ENCODE measurements at regions not wholly inside any gene's neighbourhood (a gene's known extent, or its start where the extent isn't known, plus 50 kb on each side); places are given as distances from the start of the nearest gene placed in this dataset.
"Not testable (repeated sequence)": the region's sequence is repeated elsewhere in the genome, so short reads cannot be mapped to it uniquely, and the experiment has no call there.

- Histone ChIP-seq H3K4me3 (ENCODE audit: insufficient read depth, low read depth, low read length) (no peak overlapping the region), H3K4me1 (ENCODE audit: control insufficient read depth, insufficient read depth, low read length) (no peaks in the 10 kb centered on the region), H3K27me3 (ENCODE audit: control insufficient read depth, insufficient read depth, low read length, poor library complexity, severe bottlenecking) (peaks cover 23% of the 10 kb centered on the region), H3K27ac (ENCODE audit: insufficient read depth, low read depth, low read length, poor library complexity, severe bottlenecking) (no peak overlapping the region), H3K36me3 (ENCODE audit: control insufficient read depth, insufficient read depth, low read length) (no peaks in the 10 kb centered on the region), H3K9me3 (ENCODE audit: control insufficient read depth, low read length) (no peaks in the 10 kb centered on the region)
- 90 to 91% methylated on average over 8 to 9 of the region's 9 CpGs for WGBS, 2 experiments
Measured at GRCh38 chr17:68097161-68097805, 61.7 kb downstream of the KPNA2 start.

- H3K27me3 ChIP-seq (ENCODE audit: control insufficient read depth, insufficient read depth, low read length, poor library complexity, severe bottlenecking) = peaks cover 38% of the 10 kb centered on the region
- not testable (repeated sequence) for H3K27ac ChIP-seq (ENCODE audit: insufficient read depth, low read depth, low read length, poor library complexity, severe bottlenecking); H3K4me1 ChIP-seq (ENCODE audit: control insufficient read depth, insufficient read depth, low read length); H3K9me3 ChIP-seq (ENCODE audit: control insufficient read depth, low read length); H3K36me3 ChIP-seq (ENCODE audit: control insufficient read depth, insufficient read depth, low read length); H3K4me3 ChIP-seq (ENCODE audit: insufficient read depth, low read depth, low read length)
- WGBS, 2 experiments = 96% methylated on average over 29 of the region's 29 CpGs
Measured at GRCh38 chr17:68099341-68099753, 63.8 kb downstream of the KPNA2 start.

- no peaks in the 10 kb centered on the region for H3K9me3 ChIP-seq (ENCODE audit: control insufficient read depth, low read length)
- H3K27me3 ChIP-seq (ENCODE audit: control insufficient read depth, insufficient read depth, low read length, poor library complexity, severe bottlenecking) = peaks cover 38% of the 10 kb centered on the region
- WGBS, 2 experiments = 91 to 94% methylated on average over 17 of the region's 17 CpGs
- H3K27ac ChIP-seq (ENCODE audit: insufficient read depth, low read depth, low read length, poor library complexity, severe bottlenecking) = no peak overlapping the region
- H3K4me1 ChIP-seq (ENCODE audit: control insufficient read depth, insufficient read depth, low read length) = no peaks in the 10 kb centered on the region
- H3K36me3 ChIP-seq (ENCODE audit: control insufficient read depth, insufficient read depth, low read length) = no peaks in the 10 kb centered on the region
- H3K4me3 ChIP-seq (ENCODE audit: insufficient read depth, low read depth, low read length) = no peak overlapping the region
Measured at GRCh38 chr17:68100000-68100641, 64.6 kb downstream of the KPNA2 start.

GRCh38 chr17:68101075-68101986 is 65.8 kb downstream of the KPNA2 start:
- peaks cover 38% of the 10 kb centered on the region for H3K27me3 ChIP-seq (ENCODE audit: control insufficient read depth, insufficient read depth, low read length, poor library complexity, severe bottlenecking)
- H3K36me3 ChIP-seq (ENCODE audit: control insufficient read depth, insufficient read depth, low read length) = no peaks in the 10 kb centered on the region
- peak overlapping the region; percentile 34 for H3K4me3 ChIP-seq (ENCODE audit: insufficient read depth, low read depth, low read length)
- no peaks in the 10 kb centered on the region for H3K9me3 ChIP-seq (ENCODE audit: control insufficient read depth, low read length)
- 6% methylated on average over 88 of the region's 88 CpGs for WGBS, 2 experiments
- no peak overlapping the region for H3K27ac ChIP-seq (ENCODE audit: insufficient read depth, low read depth, low read length, poor library complexity, severe bottlenecking)
- no peaks in the 10 kb centered on the region for H3K4me1 ChIP-seq (ENCODE audit: control insufficient read depth, insufficient read depth, low read length)

GRCh38 chr17:68101987-68102314 is 66.4 kb downstream of the KPNA2 start:
- no peak overlapping the region for H3K27ac ChIP-seq (ENCODE audit: insufficient read depth, low read depth, low read length, poor library complexity, severe bottlenecking)

GRCh38 chr17:68102318-68102758 is 66.8 kb downstream of the KPNA2 start:
- Histone ChIP-seq H3K4me3 (ENCODE audit: insufficient read depth, low read depth, low read length) (peak overlapping the region; percentile 34), H3K9me3 (ENCODE audit: control insufficient read depth, low read length) (no peaks in the 10 kb centered on the region), H3K4me1 (ENCODE audit: control insufficient read depth, insufficient read depth, low read length) (no peaks in the 10 kb centered on the region), H3K27me3 (ENCODE audit: control insufficient read depth, insufficient read depth, low read length, poor library complexity, severe bottlenecking) (peaks cover 38% of the 10 kb centered on the region), H3K36me3 (ENCODE audit: control insufficient read depth, insufficient read depth, low read length) (no peaks in the 10 kb centered on the region), H3K27ac (ENCODE audit: insufficient read depth, low read depth, low read length, poor library complexity, severe bottlenecking) (no peak overlapping the region)
- WGBS, 2 experiments = 14 to 16% methylated on average over 21 of the region's 21 CpGs

More at GRCh38 chr17:68101987-68102314, 66.4 kb downstream of the KPNA2 start:
- Histone ChIP-seq H3K9me3 (ENCODE audit: control insufficient read depth, low read length) (no peaks in the 10 kb centered on the region), H3K27me3 (ENCODE audit: control insufficient read depth, insufficient read depth, low read length, poor library complexity, severe bottlenecking) (peaks cover 38% of the 10 kb centered on the region), H3K4me3 (ENCODE audit: insufficient read depth, low read depth, low read length) (peak overlapping the region; percentile 34), H3K36me3 (ENCODE audit: control insufficient read depth, insufficient read depth, low read length) (no peaks in the 10 kb centered on the region), H3K4me1 (ENCODE audit: control insufficient read depth, insufficient read depth, low read length) (no peaks in the 10 kb centered on the region)
- WGBS, 2 experiments = 1 to 3% methylated on average over 20 of the region's 20 CpGs

- H3K36me3 ChIP-seq (ENCODE audit: control insufficient read depth, insufficient read depth, low read length) = no peaks in the 10 kb centered on the region
- no peak overlapping the region for H3K4me3 ChIP-seq (ENCODE audit: insufficient read depth, low read depth, low read length)
- no peak overlapping the region for H3K27ac ChIP-seq (ENCODE audit: insufficient read depth, low read depth, low read length, poor library complexity, severe bottlenecking)
- no peaks in the 10 kb centered on the region for H3K4me1 ChIP-seq (ENCODE audit: control insufficient read depth, insufficient read depth, low read length)
- no peaks in the 10 kb centered on the region for H3K9me3 ChIP-seq (ENCODE audit: control insufficient read depth, low read length)
- peaks cover 38% of the 10 kb centered on the region for H3K27me3 ChIP-seq (ENCODE audit: control insufficient read depth, insufficient read depth, low read length, poor library complexity, severe bottlenecking)
Measured at GRCh38 chr17:68103148-68103547, 67.6 kb downstream of the KPNA2 start.

- H3K27me3 ChIP-seq (ENCODE audit: control insufficient read depth, insufficient read depth, low read length, poor library complexity, severe bottlenecking) = peaks cover 27% of the 10 kb centered on the region
- H3K4me1 ChIP-seq (ENCODE audit: control insufficient read depth, insufficient read depth, low read length) = no peaks in the 10 kb centered on the region
- H3K27ac ChIP-seq (ENCODE audit: insufficient read depth, low read depth, low read length, poor library complexity, severe bottlenecking) = no peak overlapping the region
- no peaks in the 10 kb centered on the region for H3K9me3 ChIP-seq (ENCODE audit: control insufficient read depth, low read length)
- WGBS, 2 experiments = 91 to 92% methylated on average over 2 of the region's 2 CpGs
- H3K36me3 ChIP-seq (ENCODE audit: control insufficient read depth, insufficient read depth, low read length) = no peaks in the 10 kb centered on the region
- H3K4me3 ChIP-seq (ENCODE audit: insufficient read depth, low read depth, low read length) = no peak overlapping the region
Measured at GRCh38 chr17:68106085-68106484, 70.5 kb downstream of the KPNA2 start.

- no peak overlapping the region for H3K27ac ChIP-seq (ENCODE audit: insufficient read depth, low read depth, low read length, poor library complexity, severe bottlenecking)
- H3K4me1 ChIP-seq (ENCODE audit: control insufficient read depth, insufficient read depth, low read length) = no peaks in the 10 kb centered on the region
- peaks cover 14% of the 10 kb centered on the region for H3K27me3 ChIP-seq (ENCODE audit: control insufficient read depth, insufficient read depth, low read length, poor library complexity, severe bottlenecking)
- no peak overlapping the region for H3K4me3 ChIP-seq (ENCODE audit: insufficient read depth, low read depth, low read length)
- H3K9me3 ChIP-seq (ENCODE audit: control insufficient read depth, low read length) = no peaks in the 10 kb centered on the region
- 72 to 73% methylated on average over 4 of the region's 4 CpGs for WGBS, 2 experiments
- H3K36me3 ChIP-seq (ENCODE audit: control insufficient read depth, insufficient read depth, low read length) = no peaks in the 10 kb centered on the region
Measured at GRCh38 chr17:68107373-68107772, 71.8 kb downstream of the KPNA2 start.

GRCh38 chr17:68108313-68109000 is 72.9 kb downstream of the KPNA2 start:
- Histone ChIP-seq H3K9me3 (ENCODE audit: control insufficient read depth, low read length) (no peaks in the 10 kb centered on the region), H3K4me1 (ENCODE audit: control insufficient read depth, insufficient read depth, low read length) (no peaks in the 10 kb centered on the region), H3K36me3 (ENCODE audit: control insufficient read depth, insufficient read depth, low read length) (no peaks in the 10 kb centered on the region), H3K27me3 (ENCODE audit: control insufficient read depth, insufficient read depth, low read length, poor library complexity, severe bottlenecking) (peaks cover 3% of the 10 kb centered on the region), H3K4me3 (ENCODE audit: insufficient read depth, low read depth, low read length) (no peak overlapping the region), H3K27ac (ENCODE audit: insufficient read depth, low read depth, low read length, poor library complexity, severe bottlenecking) (no peak overlapping the region)
- 80 to 87% methylated on average over 4 to 6 of the region's 9 CpGs for WGBS, 2 experiments

Measured in ectodermal cell (in vitro differentiated cells).